HCT116 (cell line): ENCODE measurements at regions not wholly inside any gene's neighbourhood (a gene's known extent, or its start where the extent isn't known, plus 50 kb on each side); places are given as distances from the start of the nearest gene placed in this dataset.

ENCODE experiments used
- ATAC-seq: fragments of 200-7000 bp; cut with Tn5 transposase; 2 replicates; pipeline ENCODE4 v1.9.1; 2020; ENCODE audit warnings: mild to moderate bottlenecking, moderate library complexity
- BruUV-seq: library from RNA; stranded (reverse); fragments of 400-500 nt; replicated peaks from 2 replicates; lab custom pipeline; 2021; lab: Mats Ljungman, UMichigan
- CTCF ChIA-PET: fragments of 300-600 bp; sonication (Branson Sonifier 250); formaldehyde crosslinking; loops from one replicate; lab custom pipeline; 2021; ENCODE audit warnings: antibody characterized with exemption; lab: Charles Lee
- POLR2A ChIA-PET: fragments of 300-600, 350-600 bp; sonication (Branson Sonifier 250); formaldehyde crosslinking; loops from one replicate; lab custom pipeline; 2021; ENCODE audit warnings: antibody characterized with exemption; lab: Charles Lee
- RAD21 ChIA-PET, 2 experiments: fragments of 300-600 bp; sonication (Branson Sonifier 250); formaldehyde crosslinking; loops; one replicate each; lab custom pipeline; 2023; ENCODE audit warnings: low total read pairs in 2 of 2; ENCODE audit not compliant: uncharacterized antibody in 2 of 2, unreplicated experiment in 2 of 2, low non-redundant PET in 1 of 2; lab: Charles Lee
- DNase-seq: peaks from one replicate; pipeline ENCODE4 v3.0.0-alpha.2; 2010; ENCODE audit warnings: low read depth, low spot score
- H2AFZ ChIP-seq: fragments of 200-600 bp; shearing (Covaris generic), sonication (generic); 2 replicates; pipeline ENCODE4 v1.6.1; 2017; ENCODE audit warnings: low read depth, mixed run types, mixed read lengths, antibody characterized with exemption, low read length; ENCODE audit not compliant: poor library complexity, severe bottlenecking
- H3K27ac ChIP-seq: 2 replicates; pipeline ENCODE4 v1.5.1; 2012; ENCODE audit warnings: low read depth, low read length
- H3K27me3 ChIP-seq: fragments of 200-600 bp; sonication (generic); 2 replicates; pipeline ENCODE4 v1.6.1; 2016; ENCODE audit warnings: mixed run types, low read length, mixed read lengths; ENCODE audit not compliant: insufficient read depth
- H3K36me3 ChIP-seq, 2 experiments: fragments of 200-500 bp in 1 of 2; fragments of 200-600 bp in 1 of 2; sonication (Bioruptor generic) in 1 of 2; sonication (generic) in 1 of 2; 2 replicates each; pipeline versions ENCODE4 v1.5.1 to v1.6.1; 2014 to 2016; ENCODE audit warnings: low read length in 2 of 2, inconsistent platforms in 1 of 2, mixed read lengths in 1 of 2, mixed run types in 1 of 2; ENCODE audit not compliant: insufficient read depth in 2 of 2, control insufficient read depth in 1 of 2
- H3K4me1 ChIP-seq, 2 experiments: fragments of 200-600 bp in 1 of 2; sonication (generic) in 1 of 2; 2 replicates each; pipeline versions ENCODE4 v1.5.1 to v1.6.1; 2012 to 2017; ENCODE audit warnings: low read length in 2 of 2, inconsistent platforms in 1 of 2, mild to moderate bottlenecking in 1 of 2, mixed read lengths in 1 of 2, mixed run types in 1 of 2, moderate library complexity in 1 of 2; ENCODE audit not compliant: insufficient read depth in 2 of 2, control insufficient read depth in 1 of 2
- H3K4me2 ChIP-seq: fragments of 200-600 bp; sonication (generic); 2 replicates; pipeline ENCODE4 v1.6.1; 2017; ENCODE audit warnings: mixed run types, low read length, mixed read lengths
- H3K4me3 ChIP-seq, 2 experiments: fragments of 200-600 bp in 1 of 2; sonication (generic) in 1 of 2; replicated peaks in 1 of 2; 2 replicates each; pipeline ENCODE4 v1.5.1; 2011 to 2016; ENCODE audit warnings: low read length in 2 of 2, control low read depth in 1 of 2, low read depth in 1 of 2, mild to moderate bottlenecking in 1 of 2, mixed read lengths in 1 of 2, mixed run types in 1 of 2
- H3K79me2 ChIP-seq: fragments of 200-600 bp; sonication (generic); 2 replicates; pipeline ENCODE4 v1.6.1; 2017; ENCODE audit warnings: mild to moderate bottlenecking, mixed run types, low read length, moderate library complexity, mixed read lengths; ENCODE audit not compliant: insufficient read depth
- H3K9ac ChIP-seq: fragments of 200-600 bp; sonication (generic); 2 replicates; pipeline ENCODE4 v1.6.1; 2016; ENCODE audit warnings: low read length, mixed read lengths
- H3K9me2 ChIP-seq: fragments of 200-600 bp; sonication (generic), shearing (Covaris generic); 2 replicates; pipeline ENCODE4 v1.6.1; 2017; ENCODE audit warnings: mixed run types, mild to moderate bottlenecking, moderate library complexity; ENCODE audit not compliant: insufficient read depth
- H3K9me3 ChIP-seq, 2 experiments: fragments of 200-500 bp in 1 of 2; fragments of 200-600 bp in 1 of 2; sonication (Bioruptor generic) in 1 of 2; sonication (generic) in 1 of 2; 2 replicates each; pipeline ENCODE4 v1.6.1; 2014 to 2017; ENCODE audit warnings: low read length in 2 of 2, mixed read lengths in 2 of 2, inconsistent platforms in 1 of 2, low read depth in 1 of 2, mild to moderate bottlenecking in 1 of 2, mixed run types in 1 of 2, moderate library complexity in 1 of 2; ENCODE audit not compliant: control insufficient read depth in 1 of 2, insufficient read depth in 1 of 2
- H4K20me1 ChIP-seq: fragments of 200-600 bp; sonication (generic), shearing (Covaris generic); 2 replicates; pipeline ENCODE4 v1.6.1; 2017; ENCODE audit warnings: mixed run types, mild to moderate bottlenecking, moderate library complexity; ENCODE audit not compliant: insufficient read depth
- EGR1 ChIP-seq: IDR thresholded peaks from 2 replicates; pipeline ENCODE4 v1.6.1; 2012; ENCODE audit warnings: low read depth
- ELF1 ChIP-seq: IDR thresholded peaks from 2 replicates; pipeline ENCODE4 v1.6.1; 2012; ENCODE audit warnings: low read depth, borderline replicate concordance
- EZH2phosphoT487 ChIP-seq: fragments of 200-600 bp; IDR thresholded peaks from 2 replicates; pipeline ENCODE4 v1.6.1; 2018; ENCODE audit warnings: antibody characterized with exemption, borderline replicate concordance
- FOSL1 ChIP-seq: IDR thresholded peaks from 2 replicates; pipeline ENCODE4 v1.6.1; 2012; ENCODE audit warnings: low read depth
- POLR2A ChIP-seq: IDR thresholded peaks from 2 replicates; pipeline ENCODE4 v1.7.0; 2011; ENCODE audit warnings: borderline replicate concordance; ENCODE audit not compliant: insufficient read depth, insufficient read length; ENCODE audit errors: extremely low read depth
- RAD21 ChIP-seq: IDR thresholded peaks from 2 replicates; pipeline ENCODE4 v1.6.1; 2012; ENCODE audit warnings: low read depth, mild to moderate bottlenecking
- SIN3A ChIP-seq: IDR thresholded peaks from 2 replicates; pipeline ENCODE4 v1.6.1; 2012; ENCODE audit warnings: low read depth
- SRF ChIP-seq: IDR thresholded peaks from 2 replicates; pipeline ENCODE4 v1.6.1; 2012; ENCODE audit warnings: low read depth
- TCF7L2 ChIP-seq: IDR thresholded peaks from 2 replicates; pipeline ENCODE4 v1.7.0; 2011; ENCODE audit warnings: borderline replicate concordance, inconsistent platforms; ENCODE audit not compliant: insufficient read depth, insufficient read length; ENCODE audit errors: extremely low read depth
- YY1 ChIP-seq: IDR thresholded peaks from 2 replicates; pipeline ENCODE4 v1.6.1; 2011; ENCODE audit warnings: low read length, low read depth, moderate library complexity, mild to moderate bottlenecking; ENCODE audit not compliant: insufficient replicate concordance; ENCODE audit errors: extremely low read depth
- ZNF274 ChIP-seq: fragments of 200-500 bp; sonication (Bioruptor generic); IDR thresholded peaks from 2 replicates; pipeline ENCODE4 v1.6.1; 2014; ENCODE audit warnings: mild to moderate bottlenecking, low read depth, low read length, inconsistent platforms
- intact Hi-C: fragments of 100-400 bp; cut with micrococcal nuclease; formaldehyde crosslinking; loops from 2 replicates; pipeline ENCODE4 v1.10.0; 2022
- TF ChIP-seq, protein P1 (sequence below): IDR thresholded peaks from 2 replicates; pipeline ENCODE4 v1.6.1; 2012
- TF ChIP-seq, protein P2 (sequence below), 3 experiments: fragments of 200-600 bp in 1 of 3; sonication (generic) in 1 of 3; IDR thresholded peaks in 2 of 3; conservative IDR thresholded peaks in 1 of 3; 2 replicates each; pipeline ENCODE4 v1.5.1; 2012 to 2017; ENCODE audit warnings: low read depth in 2 of 3, low read length in 2 of 3, antibody characterized with exemption in 1 of 3, borderline replicate concordance in 1 of 3, control low read depth in 1 of 3, mild to moderate bottlenecking in 1 of 3, mixed read lengths in 1 of 3, mixed run types in 1 of 3, moderate library complexity in 1 of 3; ENCODE audit not compliant: insufficient read depth in 1 of 3
- TF ChIP-seq, protein P3 (sequence below): IDR thresholded peaks from 2 replicates; pipeline ENCODE4 v1.6.1; 2011; ENCODE audit warnings: mild to moderate bottlenecking, low read length, moderate library complexity; ENCODE audit not compliant: insufficient replicate concordance; ENCODE audit errors: extremely low read depth

DNA sequence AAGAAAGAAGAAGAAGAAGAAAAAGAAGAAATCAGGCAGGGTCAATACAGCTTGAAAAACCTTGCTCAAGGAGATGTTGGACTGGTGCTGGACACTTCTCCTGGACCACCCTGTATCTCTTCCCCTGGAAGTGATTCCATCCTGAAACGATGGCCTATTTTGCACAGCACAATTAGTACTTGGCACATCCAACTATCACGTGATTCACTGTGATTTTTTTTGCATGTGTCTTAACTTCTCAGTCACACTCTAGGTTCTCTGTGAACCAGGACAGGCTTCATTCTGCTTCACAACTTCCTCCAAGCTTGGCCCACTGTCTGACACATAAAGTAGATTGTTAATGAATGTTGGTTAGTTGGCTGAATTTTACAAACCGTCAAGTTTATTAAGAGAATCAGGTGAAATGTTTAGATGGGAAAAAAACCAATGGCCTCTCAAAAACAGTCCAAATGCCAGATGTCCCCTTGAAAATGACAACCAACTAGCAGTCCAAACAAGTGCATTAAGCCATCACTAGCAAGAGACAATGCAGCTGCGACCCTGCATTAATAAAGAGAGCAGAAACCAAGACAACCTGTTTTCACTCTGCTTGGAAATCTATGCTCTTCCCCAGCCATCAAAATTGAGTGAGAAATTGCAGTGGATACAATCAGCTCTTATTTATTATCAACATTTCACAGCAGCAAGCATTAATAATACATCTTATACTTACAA lies 300.0 kb upstream of the CHAC2 start (continued):
- TF ChIP-seq, protein P1, sequence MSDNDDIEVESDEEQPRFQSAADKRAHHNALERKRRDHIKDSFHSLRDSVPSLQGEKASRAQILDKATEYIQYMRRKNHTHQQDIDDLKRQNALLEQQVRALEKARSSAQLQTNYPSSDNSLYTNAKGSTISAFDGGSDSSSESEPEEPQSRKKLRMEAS = no peak
- no peak for TF ChIP-seq SRF

DNA sequence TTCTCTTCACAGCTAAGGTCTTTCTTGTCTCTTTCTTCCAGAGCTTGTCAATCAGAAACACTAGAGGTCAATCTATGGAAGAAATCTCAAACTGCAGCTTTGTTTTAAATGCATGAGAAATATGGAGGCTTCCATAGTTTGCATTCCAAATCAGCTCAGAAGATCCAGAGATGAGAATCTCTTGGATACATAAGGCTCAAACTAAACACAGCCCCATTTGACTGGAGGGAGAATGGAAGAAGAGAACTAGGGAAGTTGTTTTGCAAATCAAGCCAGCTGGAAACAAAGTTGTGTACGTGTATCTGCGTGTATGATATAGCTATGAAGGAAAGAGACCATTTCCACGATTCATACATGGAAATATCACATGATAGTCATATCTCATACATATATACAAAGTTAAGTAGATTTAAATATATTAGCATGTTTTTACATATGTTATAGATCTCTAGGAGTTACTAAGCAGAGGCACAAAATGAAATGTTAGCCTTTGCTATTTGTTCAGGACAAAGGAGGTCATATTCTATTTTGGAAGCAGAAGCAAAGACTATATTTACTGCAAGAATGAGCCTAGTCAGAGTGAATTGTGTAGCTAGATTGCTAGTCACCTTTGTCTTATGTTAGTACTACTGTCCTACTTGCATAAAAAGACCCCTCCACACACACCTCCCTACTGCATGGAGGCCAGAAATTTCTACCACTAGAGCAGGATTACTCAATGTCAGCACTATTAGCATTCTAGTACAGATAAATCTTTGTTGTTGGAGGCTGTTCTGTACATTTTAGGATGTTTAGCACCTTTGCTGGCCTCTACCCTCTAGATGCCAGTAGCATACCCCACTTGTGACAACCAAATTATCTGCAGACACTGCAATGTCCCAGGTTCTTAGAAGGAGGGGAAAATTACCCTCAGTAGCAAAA lies 303.5 kb upstream of the CHAC2 start:
- Histone ChIP-seq H3K4me3 (no peak overlapping the region), H3K9me3 (no peaks in the 10 kb centered on the region), H3K27me3 (no peaks in the 10 kb centered on the region), H3K4me2 (no peak overlapping the region), H4K20me1 (no peaks in the 10 kb centered on the region), H3K9ac (no peak overlapping the region), H3K36me3 (no peaks in the 10 kb centered on the region), H3K9me2 (no peaks in the 10 kb centered on the region), H2AFZ (no peak overlapping the region), H3K27ac (no peak overlapping the region), H3K4me1 (no peaks in the 10 kb centered on the region), H3K79me2 (no peaks in the 10 kb centered on the region)
- no TSS peak for BruUV-seq
- ChIA-PET CTCF (interaction anchor here (0.8 kb wide), 1 partner anchor 10 kb away, joined by 3 read pairs; no protein-coding TSS in a partner anchor), RAD21 (no interaction called here), POLR2A (no interaction called here)
- ATAC-seq = no peak
- intact Hi-C loops = no loop called here
- no peak for DNase-seq
- TF ChIP-seq EZH2phosphoT487 (no peak), EGR1 (no peak), POLR2A (no peak), ELF1 (no peak), FOSL1 (no peak), TCF7L2 (no peak), SIN3A (no peak), SRF (no peak), ZNF274 (no peak), RAD21 (no peak), YY1 (no peak)
- TF ChIP-seq, protein P2, sequence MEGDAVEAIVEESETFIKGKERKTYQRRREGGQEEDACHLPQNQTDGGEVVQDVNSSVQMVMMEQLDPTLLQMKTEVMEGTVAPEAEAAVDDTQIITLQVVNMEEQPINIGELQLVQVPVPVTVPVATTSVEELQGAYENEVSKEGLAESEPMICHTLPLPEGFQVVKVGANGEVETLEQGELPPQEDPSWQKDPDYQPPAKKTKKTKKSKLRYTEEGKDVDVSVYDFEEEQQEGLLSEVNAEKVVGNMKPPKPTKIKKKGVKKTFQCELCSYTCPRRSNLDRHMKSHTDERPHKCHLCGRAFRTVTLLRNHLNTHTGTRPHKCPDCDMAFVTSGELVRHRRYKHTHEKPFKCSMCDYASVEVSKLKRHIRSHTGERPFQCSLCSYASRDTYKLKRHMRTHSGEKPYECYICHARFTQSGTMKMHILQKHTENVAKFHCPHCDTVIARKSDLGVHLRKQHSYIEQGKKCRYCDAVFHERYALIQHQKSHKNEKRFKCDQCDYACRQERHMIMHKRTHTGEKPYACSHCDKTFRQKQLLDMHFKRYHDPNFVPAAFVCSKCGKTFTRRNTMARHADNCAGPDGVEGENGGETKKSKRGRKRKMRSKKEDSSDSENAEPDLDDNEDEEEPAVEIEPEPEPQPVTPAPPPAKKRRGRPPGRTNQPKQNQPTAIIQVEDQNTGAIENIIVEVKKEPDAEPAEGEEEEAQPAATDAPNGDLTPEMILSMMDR (IDR thresholded peaks at IDR 0.05 in 2 of 3, conservative IDR thresholded peaks at IDR 0.05 in 1 of 3; ENCODE audit: borderline replicate concordance in 1 of 3, insufficient read depth in 1 of 3, low read depth in 2 of 3, low read length in 2 of 3) = no peak
- TF ChIP-seq, protein P3, sequence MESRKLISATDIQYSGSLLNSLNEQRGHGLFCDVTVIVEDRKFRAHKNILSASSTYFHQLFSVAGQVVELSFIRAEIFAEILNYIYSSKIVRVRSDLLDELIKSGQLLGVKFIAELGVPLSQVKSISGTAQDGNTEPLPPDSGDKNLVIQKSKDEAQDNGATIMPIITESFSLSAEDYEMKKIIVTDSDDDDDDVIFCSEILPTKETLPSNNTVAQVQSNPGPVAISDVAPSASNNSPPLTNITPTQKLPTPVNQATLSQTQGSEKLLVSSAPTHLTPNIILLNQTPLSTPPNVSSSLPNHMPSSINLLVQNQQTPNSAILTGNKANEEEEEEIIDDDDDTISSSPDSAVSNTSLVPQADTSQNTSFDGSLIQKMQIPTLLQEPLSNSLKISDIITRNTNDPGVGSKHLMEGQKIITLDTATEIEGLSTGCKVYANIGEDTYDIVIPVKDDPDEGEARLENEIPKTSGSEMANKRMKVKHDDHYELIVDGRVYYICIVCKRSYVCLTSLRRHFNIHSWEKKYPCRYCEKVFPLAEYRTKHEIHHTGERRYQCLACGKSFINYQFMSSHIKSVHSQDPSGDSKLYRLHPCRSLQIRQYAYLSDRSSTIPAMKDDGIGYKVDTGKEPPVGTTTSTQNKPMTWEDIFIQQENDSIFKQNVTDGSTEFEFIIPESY = no peak
